GM18858 (cell line): ENCODE measurements at regions not wholly inside any gene's neighbourhood (a gene's known extent, or its start where the extent isn't known, plus 50 kb on each side); places are given as distances from the start of the nearest gene placed in this dataset.

Experiments
- ATAC-seq: cut with Tn5 transposase; IDR thresholded peaks from one replicate; pipeline ENCODE4 v1.9.1; 2021; ENCODE audit not compliant: unreplicated experiment

DNA sequence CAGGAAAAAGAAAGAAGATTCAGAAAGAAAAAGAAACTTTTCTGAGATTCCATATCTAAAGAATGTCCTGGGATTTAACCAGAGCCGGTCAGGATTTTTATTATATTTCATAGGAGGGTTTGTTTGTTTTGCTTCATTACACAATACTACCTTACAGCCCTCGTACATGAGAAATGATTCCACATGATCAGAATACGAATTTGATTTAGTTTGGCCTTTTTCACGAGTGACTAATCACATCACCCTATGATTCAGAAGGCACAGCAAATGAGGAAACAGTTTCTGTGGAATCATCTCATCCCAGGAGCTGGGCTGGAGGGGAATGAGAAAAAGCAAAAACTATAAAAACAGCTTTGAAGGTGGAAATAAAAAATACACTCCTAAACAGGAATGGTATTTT is 54.7 kb upstream of the VWC2 start:
- ATAC-seq = no peak

DNA sequence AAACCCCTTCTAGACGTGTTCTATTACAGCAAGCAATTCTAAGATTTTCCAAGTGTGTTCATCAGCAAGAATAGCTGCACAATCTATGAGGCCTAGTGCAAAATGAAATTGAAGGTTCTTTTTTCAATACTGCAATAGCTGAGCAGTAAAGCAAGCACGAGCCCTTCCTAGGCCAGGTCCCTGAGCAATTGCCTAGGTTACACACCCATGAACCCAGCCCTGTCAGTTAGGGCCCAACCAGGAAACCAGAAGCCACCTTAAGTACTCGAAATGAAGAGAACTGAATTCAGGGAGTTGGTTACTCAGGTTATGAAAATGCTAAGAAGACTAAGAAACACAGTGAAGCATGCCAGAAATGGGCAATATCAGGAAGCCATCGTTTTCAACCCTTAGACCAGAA is 52.0 kb upstream of the VWC2 start:
- ATAC-seq = no peak
